CD14-positive monocyte (primary cell): ENCODE measurements at regions not wholly inside any gene's neighbourhood (a gene's known extent, or its start where the extent isn't known, plus 50 kb on each side); places are given as distances from the start of the nearest gene placed in this dataset.

Source experiments
- DNase-seq, 3 donors: peaks; one replicate each; pipeline ENCODE4 v3.0.0-alpha.2; 2011 to 2022
- H2AFZ ChIP-seq: 2 replicates; pipeline ENCODE4 v1.6.0; 2012; ENCODE audit warnings: mild to moderate bottlenecking, low read depth, low read length, inconsistent platforms; ENCODE audit not compliant: insufficient read depth, poor library complexity, severe bottlenecking
- H3K27ac ChIP-seq, 2 donors: 1 replicate in 1 of 2; 2 replicates in 1 of 2; pipeline ENCODE4 v1.5.1; 2012 to 2013; ENCODE audit warnings: low read length in 2 of 2, control low read depth in 1 of 2, inconsistent platforms in 1 of 2, low read depth in 1 of 2, mild to moderate bottlenecking in 1 of 2
- H3K27me3 ChIP-seq, 2 donors: one replicate each; pipeline versions ENCODE4 v1.6.0 to v1.6.1; 2011 to 2013; ENCODE audit warnings: low read length in 2 of 2; ENCODE audit not compliant: control insufficient read depth in 2 of 2, insufficient read depth in 2 of 2
- H3K36me3 ChIP-seq, 2 donors: replicated peaks in 1 of 2; 1 replicate in 1 of 2; 2 replicates in 1 of 2; pipeline versions ENCODE4 v1.5.1 to v1.6.1; 2012 to 2013; ENCODE audit warnings: low read length in 2 of 2, control low read depth in 1 of 2, inconsistent platforms in 1 of 2, mild to moderate bottlenecking in 1 of 2; ENCODE audit not compliant: insufficient read depth in 2 of 2, control insufficient read depth in 1 of 2
- H3K4me1 ChIP-seq, 2 donors: 1 replicate in 1 of 2; 2 replicates in 1 of 2; pipeline versions ENCODE4 v1.5.1 to v1.6.1; 2012 to 2013; ENCODE audit warnings: low read length in 2 of 2, control low read depth in 1 of 2, inconsistent platforms in 1 of 2, mild to moderate bottlenecking in 1 of 2, moderate library complexity in 1 of 2; ENCODE audit not compliant: insufficient read depth in 2 of 2, control insufficient read depth in 1 of 2
- H3K4me2 ChIP-seq: replicated peaks from 2 replicates; pipeline ENCODE3; 2012; ENCODE audit warnings: low read length, moderate library complexity, mild to moderate bottlenecking; ENCODE audit not compliant: poor library complexity, severe bottlenecking; ENCODE audit errors: extremely low read depth
- H3K4me3 ChIP-seq, 3 experiments: fragments of 200-600 bp in 1 of 3; sonication (generic) in 1 of 3; replicated peaks in 1 of 3; 1 replicate in 2 of 3; 2 replicates in 1 of 3; pipeline ENCODE4 v1.5.1; 2011 to 2013; ENCODE audit warnings: low read length in 3 of 3, mild to moderate bottlenecking in 3 of 3, control low read depth in 2 of 3, low read depth in 2 of 3, inconsistent platforms in 1 of 3, moderate library complexity in 1 of 3
- H3K79me2 ChIP-seq: 2 replicates; pipeline ENCODE4 v1.6.0; 2012; ENCODE audit warnings: mild to moderate bottlenecking, control low read depth, inconsistent platforms, low read length, moderate library complexity; ENCODE audit not compliant: insufficient read depth
- H3K9ac ChIP-seq: 2 replicates; pipeline ENCODE4 v1.6.0; 2017; ENCODE audit warnings: low read length, mild to moderate bottlenecking; ENCODE audit not compliant: insufficient read depth, poor library complexity, severe bottlenecking
- H3K9me3 ChIP-seq, 2 donors: replicated peaks in 1 of 2; 1 replicate in 1 of 2; 2 replicates in 1 of 2; pipeline versions ENCODE4 v1.5.1 to v1.6.1; 2012 to 2013; ENCODE audit warnings: low read length in 2 of 2, control low read depth in 1 of 2; ENCODE audit not compliant: control insufficient read depth in 1 of 2, insufficient read depth in 1 of 2
- H4K20me1 ChIP-seq: 2 replicates; pipeline ENCODE4 v1.6.0; 2012; ENCODE audit warnings: mild to moderate bottlenecking, low read length, control low read depth, moderate library complexity; ENCODE audit not compliant: insufficient read depth
- H3K27ac Mint-ChIP-seq, 7 donors: one replicate each; pipeline ENCODE4 v1.8.0; 2020; ENCODE audit warnings: mild to moderate bottlenecking in 7 of 7, mixed read lengths in 7 of 7, moderate library complexity in 6 of 7, inconsistent platforms in 2 of 7
- H3K27me3 Mint-ChIP-seq, 3 donors: one replicate each; pipeline ENCODE4 v1.8.0; 2021 to 2022; ENCODE audit warnings: low read depth in 3 of 3, mild to moderate bottlenecking in 3 of 3, mixed read lengths in 3 of 3, moderate library complexity in 3 of 3, inconsistent platforms in 1 of 3
- H3K36me3 Mint-ChIP-seq, 2 donors: one replicate each; pipeline ENCODE4 v1.8.0; 2020; ENCODE audit warnings: mixed read lengths in 2 of 2, inconsistent platforms in 1 of 2, mild to moderate bottlenecking in 1 of 2
- H3K4me1 Mint-ChIP-seq: one replicate; pipeline ENCODE4 v1.8.0; 2020; ENCODE audit warnings: mild to moderate bottlenecking, mixed read lengths
- H3K4me3 Mint-ChIP-seq, 2 donors: one replicate each; pipeline ENCODE4 v1.8.0; 2020; ENCODE audit warnings: mild to moderate bottlenecking in 2 of 2, mixed read lengths in 2 of 2, moderate library complexity in 1 of 2
- H3K9me3 Mint-ChIP-seq, 7 donors: one replicate each; pipeline ENCODE4 v1.8.0; 2020 to 2022; ENCODE audit warnings: mixed read lengths in 7 of 7, mild to moderate bottlenecking in 6 of 7, moderate library complexity in 6 of 7, inconsistent platforms in 2 of 7
- CTCF ChIP-seq: fragments of 200-600 bp; IDR thresholded peaks from one replicate; pipeline ENCODE4 v1.8.0; 2022; ENCODE audit warnings: antibody characterized with exemption, mild to moderate bottlenecking
- WGBS: methylation state at CpG from one replicate; pipeline ENCODE4 v1.1.5; 2013; ENCODE audit warnings: missing lambda C conversion rate; ENCODE audit not compliant: insufficient coverage; 5-methylcytosine and 5-hydroxymethylcytosine counted together
- intact Hi-C, 2 donors: fragments of 100-400 bp; cut with micrococcal nuclease; formaldehyde crosslinking; loops; one replicate each; pipeline versions ENCODE4 v1.15.0 to v1.15.1; 2023

GRCh38 chr2:144983107-144983506 lies 463.2 kb upstream of the ZEB2 start:
- Histone ChIP-seq H3K4me3 (no peak overlapping the region), H3K9ac (no peak overlapping the region), H4K20me1 (no peaks in the 10 kb centered on the region), H3K27ac (no peak overlapping the region), H3K27me3 (no peaks in the 10 kb centered on the region), H2AFZ (no peak overlapping the region), H3K36me3 (no peaks in the 10 kb centered on the region), H3K79me2 (no peaks in the 10 kb centered on the region), H3K4me2 (no peak overlapping the region), H3K9me3 (peaks cover 4% of the 10 kb centered on the region in 2 donors), H3K4me1 (no peaks in the 10 kb centered on the region)
- H3K36me3 Mint-ChIP-seq, result peaks cover 0 to 6% of the 10 kb centered on the region in 2 donors
- H3K4me3 Mint-ChIP-seq, result no peak overlapping the region
- no peak for DNase-seq
- peaks cover 11 to 25% (median 21%) of the 10 kb centered on the region in 7 donors for H3K9me3 Mint-ChIP-seq
- no peak for TF ChIP-seq CTCF
- H3K27ac Mint-ChIP-seq, result peak overlapping the region in 1 of 7 donors; percentile 37
- no CpG with 5 or more reads among the region's 2 CpGs for WGBS
- H3K4me1 Mint-ChIP-seq, result no peaks in the 10 kb centered on the region
- peaks cover 0 to 4% (median 1%) of the 10 kb centered on the region in 3 donors for H3K27me3 Mint-ChIP-seq
- intact Hi-C loops, result no loop called here

GRCh38 chr2:144982481-144982880 lies 462.6 kb upstream of the ZEB2 start:
- Histone ChIP-seq H3K4me1 (no peaks in the 10 kb centered on the region), H3K4me3 (no peak overlapping the region), H4K20me1 (no peaks in the 10 kb centered on the region), H3K9ac (no peak overlapping the region), H3K9me3 (peaks cover 4% of the 10 kb centered on the region in 2 donors), H3K4me2 (no peak overlapping the region), H3K79me2 (no peaks in the 10 kb centered on the region), H3K27me3 (no peaks in the 10 kb centered on the region), H3K36me3 (no peaks in the 10 kb centered on the region), H2AFZ (no peak overlapping the region), H3K27ac (no peak overlapping the region)
- WGBS, result no CpG with 5 or more reads among the region's 2 CpGs
- Mint-ChIP-seq H3K36me3 (peaks cover 0 to 6% of the 10 kb centered on the region in 2 donors), H3K4me3 (no peak overlapping the region), H3K27ac (no peak overlapping the region), H3K9me3 (peaks cover 11 to 24% (median 20%) of the 10 kb centered on the region in 7 donors), H3K27me3 (peaks cover 0 to 4% (median 1%) of the 10 kb centered on the region in 3 donors), H3K4me1 (no peaks in the 10 kb centered on the region)
- intact Hi-C loops, result no loop called here
- no peak for DNase-seq
- TF ChIP-seq CTCF, result no peak
